RWPE2 (cell line): ENCODE measurements at regions not wholly inside any gene's neighbourhood (a gene's known extent, or its start where the extent isn't known, plus 50 kb on each side); places are given as distances from the start of the nearest gene placed in this dataset.

Experiments
- ATAC-seq: fragments of 200-7000 bp; cut with Tn5 transposase; 3 replicates; pipeline ENCODE4 v1.9.1; 2021; ENCODE audit warnings: low read depth
- DNase-seq: peaks from one replicate; pipeline ENCODE4 v3.0.0-alpha.2; 2020; ENCODE audit warnings: low spot score
- H3K27ac ChIP-seq: fragments of 450-650 bp; 2 replicates; pipeline ENCODE4 v1.5.1; 2017; ENCODE audit warnings: mild to moderate bottlenecking; ENCODE audit not compliant: poor library complexity, severe bottlenecking
- H3K27me3 ChIP-seq: fragments of 250-450 bp; sonication (Bioruptor Pico); 2 replicates; pipeline ENCODE4 v1.5.1; 2021; ENCODE audit warnings: mild to moderate bottlenecking, moderate library complexity; ENCODE audit not compliant: insufficient read depth, poor library complexity, severe bottlenecking
- H3K36me3 ChIP-seq: fragments of 250-450 bp; sonication (Bioruptor Pico); 2 replicates; pipeline ENCODE4 v1.5.1; 2020; ENCODE audit warnings: low read depth, mild to moderate bottlenecking, moderate library complexity
- H3K4me1 ChIP-seq: fragments of 250-450 bp; sonication (Bioruptor Pico); 2 replicates; pipeline ENCODE4 v1.5.1; 2021; ENCODE audit warnings: mild to moderate bottlenecking, moderate library complexity; ENCODE audit not compliant: insufficient read depth, poor library complexity, severe bottlenecking
- H3K4me3 ChIP-seq: fragments of 250-450 bp; sonication (Bioruptor Pico); 2 replicates; pipeline ENCODE4 v1.5.1; 2021; ENCODE audit warnings: mild to moderate bottlenecking, moderate library complexity; ENCODE audit not compliant: severe bottlenecking
- H3K9me3 ChIP-seq: fragments of 250-450 bp; sonication (Bioruptor Pico); 2 replicates; pipeline ENCODE4 v1.5.1; 2021; ENCODE audit warnings: mild to moderate bottlenecking, moderate library complexity; ENCODE audit not compliant: severe bottlenecking
- TF ChIP-seq, protein P1 (sequence below): fragments of 450-650 bp; IDR thresholded peaks from one replicate; pipeline ENCODE4 v1.5.1; 2017; ENCODE audit warnings: mild to moderate bottlenecking, moderate library complexity; ENCODE audit not compliant: poor library complexity, severe bottlenecking

DNA sequence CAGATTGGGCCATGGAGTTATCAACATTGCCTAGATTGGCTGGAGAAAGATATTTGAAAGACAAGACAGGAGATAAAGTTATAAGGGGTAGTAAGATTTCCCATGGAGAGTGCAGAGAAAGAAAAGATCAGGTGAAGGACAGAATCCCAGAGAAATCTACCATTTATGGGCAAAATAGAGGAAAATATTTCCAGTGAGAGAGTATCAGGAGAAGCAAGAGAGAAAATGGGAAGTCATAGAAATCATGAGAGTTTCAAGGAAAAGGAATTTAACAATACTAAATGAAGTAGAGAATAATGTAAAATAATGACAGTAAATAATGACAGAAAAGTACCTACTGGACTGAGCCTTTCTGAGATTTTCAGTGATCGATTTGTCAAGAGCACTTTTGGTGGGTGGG lies 447.6 kb upstream of the CHST9 start:
- DNase-seq (no peak), ATAC-seq (no peak)
- Histone ChIP-seq H3K9me3 (no peaks in the 10 kb centered on the region), H3K27ac (no peak overlapping the region), H3K27me3 (peaks cover 17% of the 10 kb centered on the region), H3K4me3 (no peak overlapping the region), H3K36me3 (no peaks in the 10 kb centered on the region), H3K4me1 (no peaks in the 10 kb centered on the region)
- TF ChIP-seq, protein P1, sequence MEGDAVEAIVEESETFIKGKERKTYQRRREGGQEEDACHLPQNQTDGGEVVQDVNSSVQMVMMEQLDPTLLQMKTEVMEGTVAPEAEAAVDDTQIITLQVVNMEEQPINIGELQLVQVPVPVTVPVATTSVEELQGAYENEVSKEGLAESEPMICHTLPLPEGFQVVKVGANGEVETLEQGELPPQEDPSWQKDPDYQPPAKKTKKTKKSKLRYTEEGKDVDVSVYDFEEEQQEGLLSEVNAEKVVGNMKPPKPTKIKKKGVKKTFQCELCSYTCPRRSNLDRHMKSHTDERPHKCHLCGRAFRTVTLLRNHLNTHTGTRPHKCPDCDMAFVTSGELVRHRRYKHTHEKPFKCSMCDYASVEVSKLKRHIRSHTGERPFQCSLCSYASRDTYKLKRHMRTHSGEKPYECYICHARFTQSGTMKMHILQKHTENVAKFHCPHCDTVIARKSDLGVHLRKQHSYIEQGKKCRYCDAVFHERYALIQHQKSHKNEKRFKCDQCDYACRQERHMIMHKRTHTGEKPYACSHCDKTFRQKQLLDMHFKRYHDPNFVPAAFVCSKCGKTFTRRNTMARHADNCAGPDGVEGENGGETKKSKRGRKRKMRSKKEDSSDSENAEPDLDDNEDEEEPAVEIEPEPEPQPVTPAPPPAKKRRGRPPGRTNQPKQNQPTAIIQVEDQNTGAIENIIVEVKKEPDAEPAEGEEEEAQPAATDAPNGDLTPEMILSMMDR = no peak

DNA sequence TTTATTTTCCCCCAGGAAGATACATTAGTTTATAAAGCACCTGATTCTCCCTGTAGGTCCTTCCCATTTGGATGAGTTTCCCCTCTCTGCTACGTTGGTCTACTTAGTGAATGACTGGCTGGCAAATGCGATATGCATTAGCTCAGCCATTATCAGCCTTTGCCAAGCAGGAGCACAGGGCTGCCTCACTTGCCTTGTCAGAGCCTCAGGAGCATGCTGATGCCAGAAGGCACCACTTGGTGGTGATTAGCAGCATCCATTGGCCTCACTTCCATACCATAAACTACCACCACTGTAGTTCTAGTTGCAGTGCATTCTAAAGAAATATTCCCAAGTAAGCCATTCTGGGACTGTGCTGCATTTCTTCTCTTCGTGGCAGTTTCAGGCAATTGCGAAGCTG lies 442.8 kb upstream of the CHST9 start:
- Histone ChIP-seq H3K4me3 (no peak overlapping the region), H3K9me3 (no peaks in the 10 kb centered on the region), H3K4me1 (no peaks in the 10 kb centered on the region), H3K27ac (no peak overlapping the region), H3K27me3 (peaks cover 19% of the 10 kb centered on the region), H3K36me3 (no peaks in the 10 kb centered on the region)
- no peak for DNase-seq
- ATAC-seq = no peak
- TF ChIP-seq, protein P1 = no peak

DNA sequence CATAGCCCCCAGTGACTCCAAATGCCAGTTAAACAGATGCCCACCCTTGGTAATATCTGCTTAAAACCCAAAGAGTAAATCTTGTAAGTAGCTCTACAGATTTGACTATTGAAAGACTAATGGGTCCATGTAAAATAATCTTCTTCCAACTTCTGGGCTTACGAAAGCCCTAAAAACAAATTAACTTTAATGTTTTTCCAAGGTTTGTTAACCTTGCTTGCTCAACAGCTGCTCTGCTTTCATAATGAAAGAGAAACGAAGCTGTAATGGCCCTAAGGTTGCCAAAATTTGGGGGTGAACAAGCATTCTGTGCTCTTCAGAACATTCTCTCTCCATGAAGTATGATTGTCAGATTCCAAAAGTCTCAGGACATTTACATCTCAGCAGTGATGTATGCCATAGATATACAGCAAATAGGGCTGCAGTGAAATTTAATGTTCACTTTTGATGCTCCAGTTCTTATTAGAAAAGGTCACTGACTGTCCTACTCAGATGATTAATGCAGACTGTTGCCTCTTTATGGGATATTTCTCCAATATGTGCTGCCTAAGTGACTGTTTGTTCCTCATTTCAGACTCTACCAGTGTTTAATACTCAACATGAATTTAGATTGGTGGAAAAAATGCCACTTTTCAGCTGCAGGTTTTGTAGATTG lies 436.3 kb upstream of the CHST9 start:
- Histone ChIP-seq H3K9me3 (no peaks in the 10 kb centered on the region), H3K4me3 (no peak overlapping the region), H3K4me1 (no peaks in the 10 kb centered on the region), H3K27me3 (no peaks in the 10 kb centered on the region), H3K27ac (no peak overlapping the region), H3K36me3 (no peaks in the 10 kb centered on the region)
- DNase-seq = no peak
- no peak for ATAC-seq
- TF ChIP-seq, protein P1 = no peak

GRCh38 chr18:27619906-27620305 lies 434.8 kb upstream of the CHST9 start:
- H3K36me3 ChIP-seq = no peaks in the 10 kb centered on the region
- H3K4me1 ChIP-seq = no peaks in the 10 kb centered on the region
- H3K4me3 ChIP-seq = no peak overlapping the region
- no peaks in the 10 kb centered on the region for H3K9me3 ChIP-seq
- DNase-seq (no peak), ATAC-seq (no peak)
- TF ChIP-seq, protein P1 = no peak
- no peak overlapping the region for H3K27ac ChIP-seq
- no peaks in the 10 kb centered on the region for H3K27me3 ChIP-seq

- Histone ChIP-seq H3K4me3 (no peak overlapping the region), H3K4me1 (no peaks in the 10 kb centered on the region), H3K27me3 (no peaks in the 10 kb centered on the region), H3K36me3 (no peaks in the 10 kb centered on the region), H3K9me3 (no peaks in the 10 kb centered on the region), H3K27ac (no peak overlapping the region)
- no peak for ATAC-seq
- TF ChIP-seq, protein P1 = no peak
- no peak for DNase-seq
Measured at GRCh38 chr18:27619090-27619772, 434.1 kb upstream of the CHST9 start.
